ENCODE measurements at regions not wholly inside any gene's neighbourhood (a gene's known extent, or its start where the extent isn't known, plus 50 kb on each side); places are given as distances from the start of the nearest gene placed in this dataset.

- CTCF ChIA-PET: no interaction called here
- no peak overlapping the region for H3K27ac Mint-ChIP-seq (ENCODE audit: unreplicated experiment)
Observed at GRCh38 chr3:73813291-73813690, 188.6 kb upstream of the PDZRN3 start.

GRCh38 chr3:73812054-73812453 is 187.3 kb upstream of the PDZRN3 start:
- no peaks in the 10 kb centered on the region for H3K9me3 Mint-ChIP-seq (ENCODE audit: unreplicated experiment)
- Histone ChIP-seq H3K36me3 (ENCODE audit: control insufficient read depth, insufficient read depth, low read length) (no peaks in the 10 kb centered on the region), H3K27me3 (replicated peaks; ENCODE audit: control insufficient read depth, insufficient read depth, low read length) (no peaks in the 10 kb centered on the region), H3K9me3 (no peaks in the 10 kb centered on the region), H3K4me3 (ENCODE audit: low read depth, low read length) (no peak overlapping the region), H3K4me1 (no peaks in the 10 kb centered on the region)
- no peaks in the 10 kb centered on the region for H3K4me1 Mint-ChIP-seq (ENCODE audit: low read depth, unreplicated experiment)
- intact Hi-C loops (cut with micrococcal nuclease; ENCODE audit: unreplicated experiment): no loop called here
- no peak for TF ChIP-seq CTCF (IDR thresholded peaks at IDR 0.05; ENCODE audit: insufficient read depth in 1 of 2, low read depth in 1 of 2, low read length in 1 of 2, severe bottlenecking in 1 of 2, unreplicated experiment in 1 of 2)
- H3K36me3 Mint-ChIP-seq (ENCODE audit: insufficient read depth, unreplicated experiment): no peaks in the 10 kb centered on the region
- no TSS peak for BruUV-seq (replicated peaks)
- no peak overlapping the region for H3K4me3 Mint-ChIP-seq (ENCODE audit: unreplicated experiment)
- ChIA-PET CTCF (no interaction called here), POLR2A (no interaction called here)
- H3K27ac Mint-ChIP-seq (ENCODE audit: unreplicated experiment): no peak overlapping the region
- H3K27me3 Mint-ChIP-seq (ENCODE audit: insufficient read depth, unreplicated experiment): no peaks in the 10 kb centered on the region
- no peak for DNase-seq

More at GRCh38 chr3:73813291-73813690, 188.6 kb upstream of the PDZRN3 start:
- no peaks in the 10 kb centered on the region for H3K36me3 Mint-ChIP-seq (ENCODE audit: insufficient read depth, unreplicated experiment)
- no peaks in the 10 kb centered on the region for H3K4me1 Mint-ChIP-seq (ENCODE audit: low read depth, unreplicated experiment)
- intact Hi-C loops (cut with micrococcal nuclease; ENCODE audit: unreplicated experiment): no loop called here
- H3K36me3 ChIP-seq (ENCODE audit: control insufficient read depth, insufficient read depth, low read length): no peaks in the 10 kb centered on the region
- H3K9me3 ChIP-seq: no peaks in the 10 kb centered on the region
- TF ChIP-seq CTCF (IDR thresholded peaks at IDR 0.05; ENCODE audit: insufficient read depth in 1 of 2, low read depth in 1 of 2, low read length in 1 of 2, severe bottlenecking in 1 of 2, unreplicated experiment in 1 of 2): no peak
- no peak overlapping the region for H3K4me3 Mint-ChIP-seq (ENCODE audit: unreplicated experiment)
- H3K4me1 ChIP-seq: no peaks in the 10 kb centered on the region
- H3K4me3 ChIP-seq (ENCODE audit: low read depth, low read length): no peak overlapping the region
- BruUV-seq (replicated peaks): no TSS peak
- no peak for DNase-seq
- H3K27me3 ChIP-seq (replicated peaks; ENCODE audit: control insufficient read depth, insufficient read depth, low read length): no peaks in the 10 kb centered on the region
- no peaks in the 10 kb centered on the region for H3K9me3 Mint-ChIP-seq (ENCODE audit: unreplicated experiment)
- no peaks in the 10 kb centered on the region for H3K27me3 Mint-ChIP-seq (ENCODE audit: insufficient read depth, unreplicated experiment)
- POLR2A ChIA-PET: no interaction called here

GRCh38 chr3:73808862-73809509 is 184.2 kb upstream of the PDZRN3 start:
- no TSS peak for BruUV-seq (replicated peaks)
- Mint-ChIP-seq H3K27ac (ENCODE audit: unreplicated experiment) (no peak overlapping the region), H3K9me3 (ENCODE audit: unreplicated experiment) (no peaks in the 10 kb centered on the region), H3K36me3 (ENCODE audit: insufficient read depth, unreplicated experiment) (no peaks in the 10 kb centered on the region), H3K27me3 (ENCODE audit: insufficient read depth, unreplicated experiment) (no peaks in the 10 kb centered on the region), H3K4me1 (ENCODE audit: low read depth, unreplicated experiment) (no peaks in the 10 kb centered on the region), H3K4me3 (ENCODE audit: unreplicated experiment) (no peak overlapping the region)
- no peak for TF ChIP-seq CTCF (IDR thresholded peaks at IDR 0.05; ENCODE audit: insufficient read depth in 1 of 2, low read depth in 1 of 2, low read length in 1 of 2, severe bottlenecking in 1 of 2, unreplicated experiment in 1 of 2)
- Histone ChIP-seq H3K4me1 (no peaks in the 10 kb centered on the region), H3K4me3 (ENCODE audit: low read depth, low read length) (no peak overlapping the region), H3K9me3 (no peaks in the 10 kb centered on the region), H3K36me3 (ENCODE audit: control insufficient read depth, insufficient read depth, low read length) (no peaks in the 10 kb centered on the region), H3K27me3 (replicated peaks; ENCODE audit: control insufficient read depth, insufficient read depth, low read length) (no peaks in the 10 kb centered on the region)
- no peak for DNase-seq
- intact Hi-C loops (cut with micrococcal nuclease; ENCODE audit: unreplicated experiment): no loop called here
- POLR2A ChIA-PET: no interaction called here
- CTCF ChIA-PET: no interaction called here

Data from Caco-2 (cell line).